IPS DF 6.9 (cell line): ENCODE measurements at regions not wholly inside any gene's neighbourhood (a gene's known extent, or its start where the extent isn't known, plus 50 kb on each side); places are given as distances from the start of the nearest gene placed in this dataset.
"Not testable (repeated sequence)": the region's sequence is repeated elsewhere in the genome, so short reads cannot be mapped to it uniquely, and the experiment has no call there.

Experiments
- DNase-seq: peaks from one replicate; pipeline ENCODE4 v3.0.0-alpha.2; 2013; ENCODE audit warnings: low read depth, low spot score
- H3K27ac ChIP-seq: one replicate; pipeline ENCODE4 v1.5.1; 2013; ENCODE audit warnings: low read length, control low read depth
- H3K27me3 ChIP-seq: 2 replicates; pipeline ENCODE4 v1.6.1; 2013; ENCODE audit warnings: mild to moderate bottlenecking, low read length; ENCODE audit not compliant: control insufficient read depth, insufficient read depth
- H3K36me3 ChIP-seq: 2 replicates; pipeline ENCODE4 v1.6.1; 2013; ENCODE audit warnings: low read length; ENCODE audit not compliant: control insufficient read depth, insufficient read depth
- H3K4me1 ChIP-seq: 2 replicates; pipeline ENCODE4 v1.6.1; 2013; ENCODE audit warnings: low read length; ENCODE audit not compliant: control insufficient read depth, insufficient read depth
- H3K4me3 ChIP-seq: 2 replicates; pipeline ENCODE4 v1.5.1; 2013; ENCODE audit warnings: mild to moderate bottlenecking, low read length
- H3K9me3 ChIP-seq: 2 replicates; pipeline ENCODE4 v1.6.1; 2013; ENCODE audit warnings: low read length, inconsistent platforms; ENCODE audit not compliant: control insufficient read depth, insufficient read depth
- WGBS: extraction: QIAGEN DNeasy Blood & Tissue Kit; methylation state at CpG from one replicate; pipeline ENCODE4 v1.1.7; 2013; ENCODE audit warnings: mixed read lengths, missing lambda C conversion rate; ENCODE audit not compliant: insufficient read length, insufficient coverage; 5-methylcytosine and 5-hydroxymethylcytosine counted together

DNA sequence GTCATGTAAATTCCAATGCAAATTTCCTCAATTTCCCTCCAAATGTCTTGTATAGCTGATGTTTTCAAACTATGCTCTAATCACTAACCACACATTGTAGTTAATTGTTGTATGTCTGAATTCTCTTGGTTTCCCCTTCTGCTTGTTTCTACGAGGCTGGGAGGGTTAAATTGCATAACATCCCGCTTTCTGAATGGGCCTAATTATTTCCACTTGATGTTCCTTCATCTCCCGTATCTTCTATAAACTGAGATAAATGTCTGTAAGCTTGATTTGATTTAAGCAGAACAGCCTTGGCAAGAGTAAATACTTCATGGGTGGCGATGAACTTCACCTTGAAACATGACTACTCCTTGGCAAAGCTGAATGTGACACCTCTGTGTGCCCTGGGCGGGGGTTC, 72.2 kb downstream of the SERINC2 start:
- Histone ChIP-seq H3K27me3 (no peaks in the 10 kb centered on the region; the same call in 1 of the 2 replicates), H3K4me3 (no peak overlapping the region), H3K36me3 (no peaks in the 10 kb centered on the region), H3K27ac (no peak overlapping the region), H3K9me3 (no peaks in the 10 kb centered on the region), H3K4me1 (no peaks in the 10 kb centered on the region)
- no peak for DNase-seq
- WGBS, result no CpG with 5 or more reads among the region's 5 CpGs

- Histone ChIP-seq H3K4me3 (no peak overlapping the region), H3K27me3 (no peaks in the 10 kb centered on the region), H3K36me3 (no peaks in the 10 kb centered on the region), H3K9me3 (no peaks in the 10 kb centered on the region), H3K4me1 (no peaks in the 10 kb centered on the region), H3K27ac (no peak overlapping the region)
- WGBS, result 100% methylated on average over 2 of the region's 3 CpGs
- DNase-seq, result no peak
Observed at GRCh38 chr1:31487143-31487542, 74.1 kb downstream of the SERINC2 start.

DNA sequence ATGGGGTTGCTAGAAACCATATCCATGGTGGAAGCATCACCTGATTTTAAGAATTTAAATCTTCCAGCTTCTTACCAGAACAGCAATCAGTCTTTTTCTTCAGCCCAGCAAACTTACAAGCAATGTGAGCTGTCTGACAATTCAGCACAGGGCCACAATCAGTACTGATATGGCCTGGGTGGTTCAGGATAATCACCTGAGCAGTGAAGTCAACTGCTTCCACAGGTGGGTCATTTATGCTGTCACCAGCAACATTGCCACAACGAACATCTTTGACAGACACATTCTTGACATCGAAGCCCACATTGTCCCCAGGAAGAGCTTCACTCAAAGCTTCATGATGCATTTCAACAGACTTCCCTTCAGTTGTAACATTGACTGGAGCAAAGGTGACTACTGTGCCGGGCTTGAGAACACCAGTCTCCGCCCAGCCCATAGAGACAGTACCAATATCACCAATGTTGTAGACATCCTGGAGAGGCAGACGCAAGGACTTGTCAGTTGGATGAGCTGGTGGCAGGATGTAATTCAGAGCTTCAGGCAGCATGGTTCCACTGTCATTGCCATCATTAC, 74.8 kb downstream of the SERINC2 start:
- no peak overlapping the region for H3K27ac ChIP-seq
- WGBS, result no CpG with 5 or more reads among the region's 5 CpGs
- H3K4me3 ChIP-seq, result no peak overlapping the region
- H3K27me3 ChIP-seq, result no peaks in the 10 kb centered on the region
- H3K36me3 ChIP-seq, result no peaks in the 10 kb centered on the region
- no peak for DNase-seq
- no peaks in the 10 kb centered on the region for H3K9me3 ChIP-seq
- H3K4me1 ChIP-seq, result no peaks in the 10 kb centered on the region

- no peak overlapping the region for H3K27ac ChIP-seq
- H3K4me3 ChIP-seq, result no peak overlapping the region
- H3K4me1 ChIP-seq, result no peaks in the 10 kb centered on the region
- no peaks in the 10 kb centered on the region for H3K27me3 ChIP-seq
- H3K36me3 ChIP-seq, result no peaks in the 10 kb centered on the region
- no peaks in the 10 kb centered on the region for H3K9me3 ChIP-seq
- WGBS, result no CpG with 5 or more reads among the region's 4 CpGs
- no peak for DNase-seq
Observed at GRCh38 chr1:31488528-31488927, 75.5 kb downstream of the SERINC2 start.

DNA sequence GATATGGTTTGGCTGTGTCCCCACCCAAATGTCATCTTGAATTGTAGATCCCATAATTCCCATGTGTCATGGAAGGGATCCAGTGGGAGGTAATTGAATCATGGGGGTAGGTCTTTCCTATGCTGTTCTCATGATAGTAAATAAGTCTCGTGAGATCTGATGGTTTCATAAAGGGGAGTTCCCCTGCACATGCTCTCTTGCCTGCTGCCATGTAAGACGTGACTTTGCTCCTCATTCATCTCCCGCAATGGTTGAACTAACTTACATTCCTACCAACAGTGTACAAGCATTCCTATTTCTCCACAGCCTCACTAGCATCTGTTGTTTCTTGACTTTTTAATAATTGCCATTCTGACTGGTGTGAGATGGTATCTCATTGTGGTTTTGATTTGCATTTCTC, 76.6 kb downstream of the SERINC2 start:
- no CpG with 5 or more reads among the region's 3 CpGs for WGBS
- H3K27me3 ChIP-seq, result not testable (repeated sequence)

DNA sequence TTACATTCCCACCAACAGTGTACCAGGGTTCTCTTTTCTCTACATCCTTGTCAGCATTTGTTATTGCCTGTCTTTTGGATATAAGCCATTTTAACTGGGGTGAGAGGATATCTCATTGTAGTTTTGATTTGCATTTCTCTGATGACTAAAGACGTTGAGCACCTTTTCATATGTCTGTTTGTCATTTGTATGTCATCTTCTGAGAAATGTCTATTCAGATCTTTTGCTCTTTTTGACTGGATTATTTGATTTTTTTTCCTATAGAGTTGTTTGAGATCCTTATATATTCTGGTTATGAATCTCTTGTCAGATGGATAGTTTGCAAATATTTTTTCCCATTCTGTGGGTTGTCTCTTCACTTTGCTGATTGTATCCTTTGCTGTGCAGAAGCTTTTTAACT, 77.6 kb downstream of the SERINC2 start:
- not testable (repeated sequence) for H3K27me3 ChIP-seq, H3K27ac ChIP-seq, H3K9me3 ChIP-seq, H3K4me1 ChIP-seq, DNase-seq, H3K4me3 ChIP-seq, H3K36me3 ChIP-seq
- WGBS, result no CpG with 5 or more reads among the region's 1 CpG

More for the DNA sequence above, 76.6 kb downstream of the SERINC2 start:
- H3K4me1 ChIP-seq, H3K27ac ChIP-seq, H3K9me3 ChIP-seq, H3K36me3 ChIP-seq, DNase-seq, H3K4me3 ChIP-seq: not testable (repeated sequence)

GRCh38 chr1:31495351-31495750, 81.0 kb upstream of the TINAGL1 start:
- not testable (repeated sequence) for H3K4me1 ChIP-seq, H3K27me3 ChIP-seq, H3K27ac ChIP-seq, H3K4me3 ChIP-seq, DNase-seq, H3K9me3 ChIP-seq, H3K36me3 ChIP-seq
- no CpG with 5 or more reads among the region's 5 CpGs for WGBS

- not testable (repeated sequence) for H3K4me3 ChIP-seq, DNase-seq, H3K36me3 ChIP-seq, H3K4me1 ChIP-seq, H3K27ac ChIP-seq, H3K27me3 ChIP-seq, H3K9me3 ChIP-seq
- no CpG with 5 or more reads among the region's 2 CpGs for WGBS
Observed at GRCh38 chr1:31495770-31496169, 80.5 kb upstream of the TINAGL1 start.

DNA sequence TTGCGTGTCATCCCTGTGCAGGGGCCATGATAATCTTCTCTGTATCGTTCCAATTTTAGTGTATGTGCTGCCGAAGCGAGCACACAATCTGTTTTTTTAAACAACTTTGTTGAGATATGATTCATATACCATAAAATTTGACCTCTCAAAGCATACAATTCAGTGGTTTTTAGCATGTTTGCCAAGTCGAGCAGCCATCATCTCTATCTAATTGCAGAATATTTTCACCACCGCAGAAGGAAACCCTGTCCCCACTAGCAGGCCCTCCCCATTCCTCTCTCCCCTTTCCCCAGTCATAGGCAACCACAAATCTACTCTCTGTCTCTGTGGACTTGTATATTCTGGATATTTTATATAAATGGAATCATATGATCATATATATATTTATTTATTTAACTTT, 78.7 kb upstream of the TINAGL1 start:
- WGBS, result no CpG with 5 or more reads among the region's 6 CpGs
- H3K27ac ChIP-seq, result no peak overlapping the region
- H3K4me3 ChIP-seq, result no peak overlapping the region
- H3K9me3 ChIP-seq, result no peaks in the 10 kb centered on the region
- H3K4me1 ChIP-seq, result peaks cover 5% of the 10 kb centered on the region
- DNase-seq, result no peak
- H3K36me3 ChIP-seq, result no peaks in the 10 kb centered on the region
- H3K27me3 ChIP-seq, result no peaks in the 10 kb centered on the region

DNA sequence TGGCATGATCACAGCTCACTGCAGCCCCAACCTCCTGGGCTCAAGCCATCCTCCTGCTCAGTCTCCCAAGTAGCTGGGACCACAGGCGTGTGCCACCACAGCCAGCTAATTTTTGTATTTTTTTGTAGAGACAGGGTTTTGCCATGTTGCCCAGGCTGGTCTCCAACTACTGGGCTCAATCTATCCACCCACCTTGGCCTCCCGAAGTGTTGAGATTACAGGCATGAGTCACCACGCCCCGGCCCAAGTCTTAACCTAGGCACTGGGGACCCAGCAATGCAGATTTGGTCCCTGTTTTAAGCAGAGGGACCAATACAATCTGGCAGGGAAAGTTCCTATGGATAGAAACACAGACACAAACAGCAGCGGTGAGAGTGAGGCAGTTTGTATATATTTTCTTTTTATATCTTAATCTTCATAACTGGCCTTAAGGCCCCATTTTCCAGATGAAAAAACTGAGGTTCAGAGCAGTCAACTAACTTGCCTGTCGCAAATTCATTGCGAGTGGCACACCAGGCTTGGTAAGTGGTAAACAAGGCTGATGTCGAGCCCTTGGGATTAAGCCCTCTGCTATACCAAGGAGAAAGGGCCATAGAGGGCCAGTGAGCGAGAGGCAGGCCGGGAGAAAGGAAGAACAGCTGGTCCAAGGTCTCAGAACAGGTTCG, 77.8 kb upstream of the TINAGL1 start:
- Histone ChIP-seq H3K27ac (no peak overlapping the region), H3K4me3 (no peak overlapping the region), H3K9me3 (no peaks in the 10 kb centered on the region), H3K4me1 (peaks cover 10% of the 10 kb centered on the region), H3K36me3 (no peaks in the 10 kb centered on the region), H3K27me3 (no peaks in the 10 kb centered on the region)
- no peak for DNase-seq
- no CpG with 5 or more reads among the region's 11 CpGs for WGBS

- Histone ChIP-seq H3K9me3 (no peaks in the 10 kb centered on the region), H3K4me1 (peaks cover 17% of the 10 kb centered on the region), H3K27me3 (no peaks in the 10 kb centered on the region), H3K36me3 (no peaks in the 10 kb centered on the region), H3K4me3 (no peak overlapping the region), H3K27ac (no peak overlapping the region)
- no peak for DNase-seq
- WGBS, result no CpG with 5 or more reads among the region's 5 CpGs
Observed at GRCh38 chr1:31501505-31501904, 74.8 kb upstream of the TINAGL1 start.
